HG02970 (cell line): ENCODE measurements at regions not wholly inside any gene's neighbourhood (a gene's known extent, or its start where the extent isn't known, plus 50 kb on each side); places are given as distances from the start of the nearest gene placed in this dataset.

Source experiments
- ATAC-seq: cut with Tn5 transposase; IDR thresholded peaks from one replicate; pipeline ENCODE4 v1.9.1; 2021; ENCODE audit warnings: mild to moderate bottlenecking, moderate library complexity, moderate number of reproducible peaks; ENCODE audit not compliant: unreplicated experiment, low FRiP score

- no peak for ATAC-seq
Observed at GRCh38 chr10:58994226-58995057, 182.0 kb upstream of the PHYHIPL start.

DNA sequence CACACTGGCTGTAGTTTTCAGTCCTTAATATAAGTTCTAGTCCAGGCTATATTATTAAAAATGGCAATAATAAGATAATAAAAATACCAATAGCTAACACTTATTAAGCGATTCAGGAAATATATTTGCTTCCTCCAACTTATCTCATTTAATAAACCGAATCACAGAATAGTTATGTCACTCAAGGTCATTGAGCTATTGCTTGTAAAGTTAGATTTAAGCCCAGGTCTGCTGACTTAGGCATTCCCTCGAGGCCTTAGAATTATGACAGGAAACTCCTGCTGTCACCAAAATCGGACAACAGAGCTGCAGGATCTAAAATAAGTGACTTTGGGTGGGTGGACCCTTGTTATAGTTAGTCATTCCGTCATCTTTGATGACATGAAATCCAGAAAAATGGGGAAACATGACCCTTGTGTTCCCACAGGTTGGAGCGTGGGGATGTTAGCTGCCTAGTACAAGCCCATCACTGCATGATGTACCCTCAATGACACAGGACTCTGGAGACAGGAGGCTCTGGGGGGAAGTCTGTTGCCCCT, 181.3 kb upstream of the PHYHIPL start:
- ATAC-seq: no peak

GRCh38 chr10:58996063-58996462, 180.4 kb upstream of the PHYHIPL start:
- ATAC-seq: no peak

- no peak for ATAC-seq
Observed at GRCh38 chr10:58996866-58997265, 179.6 kb upstream of the PHYHIPL start.

DNA sequence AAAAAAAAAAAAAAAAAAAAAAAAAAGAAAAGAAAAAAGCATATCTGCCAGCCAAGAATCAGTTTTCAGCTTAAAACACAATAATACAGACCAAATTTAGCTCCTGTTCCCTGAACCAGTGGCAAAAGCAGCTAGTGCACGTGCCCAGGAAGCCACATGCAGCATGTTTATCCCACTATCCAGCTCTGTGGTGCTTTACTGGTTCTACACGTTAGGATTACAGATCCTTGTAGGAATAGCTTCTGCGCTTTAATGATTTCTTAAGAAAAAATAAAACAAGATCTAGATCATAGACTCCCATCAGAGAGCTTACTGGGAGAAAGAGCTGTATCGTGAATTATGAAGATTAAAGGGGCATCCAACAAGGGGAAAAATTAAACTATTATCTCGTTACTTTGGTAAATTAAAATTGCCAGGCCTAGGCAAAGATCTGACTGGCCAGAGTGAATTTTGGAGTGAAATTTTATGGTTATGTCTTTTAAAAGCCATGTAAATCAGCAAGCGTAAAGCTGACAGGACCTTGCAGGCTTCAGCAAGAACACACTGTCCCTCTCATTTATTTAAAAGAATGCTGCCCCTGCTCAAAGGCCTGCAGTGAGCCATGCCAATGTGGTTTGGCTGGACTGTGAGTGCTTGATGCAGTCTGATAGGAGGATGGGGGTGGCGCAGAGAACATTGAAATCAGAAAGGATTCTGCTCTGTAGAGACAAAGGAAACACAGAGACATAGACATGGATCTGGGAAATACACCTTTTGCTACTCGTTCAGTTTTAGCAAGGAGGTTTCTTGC, 177.3 kb upstream of the PHYHIPL start:
- no peak for ATAC-seq

- no peak for ATAC-seq
Observed at GRCh38 chr10:59000162-59000825, 176.1 kb upstream of the PHYHIPL start.

GRCh38 chr10:59002011-59002410, 174.4 kb upstream of the PHYHIPL start:
- no peak for ATAC-seq

GRCh38 chr10:59003203-59003602, 173.2 kb upstream of the PHYHIPL start:
- ATAC-seq: no peak

GRCh38 chr10:59004392-59004791, 172.1 kb upstream of the PHYHIPL start:
- ATAC-seq: no peak

GRCh38 chr10:59006511-59007306, 169.7 kb upstream of the PHYHIPL start:
- ATAC-seq: no peak

GRCh38 chr10:59007307-59008025, 169.0 kb upstream of the PHYHIPL start:
- ATAC-seq: no peak

DNA sequence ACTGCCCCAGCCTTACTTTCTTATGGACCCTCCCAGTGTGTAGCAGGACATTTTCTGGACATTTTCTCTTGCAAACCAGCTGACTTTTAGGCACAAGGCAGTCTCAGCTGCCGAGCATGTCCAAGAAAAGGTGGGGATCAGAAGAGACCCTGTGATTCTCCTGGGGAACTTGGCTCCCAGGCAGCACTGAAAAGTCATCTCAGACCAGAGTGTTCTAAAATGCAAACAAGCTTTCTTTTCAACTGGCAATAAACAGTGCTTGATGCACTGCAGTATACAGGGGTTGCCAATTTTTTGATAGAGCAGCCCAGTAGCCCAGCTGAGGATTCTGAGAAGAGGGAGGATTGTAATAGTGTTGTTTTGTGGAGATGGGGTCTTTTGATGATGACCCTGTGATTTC, 168.0 kb upstream of the PHYHIPL start:
- ATAC-seq: no peak

- no peak for ATAC-seq
Observed at GRCh38 chr10:59011972-59012632, 164.3 kb upstream of the PHYHIPL start.

- ATAC-seq: no peak
Observed at GRCh38 chr10:59012839-59013238, 163.6 kb upstream of the PHYHIPL start.

DNA sequence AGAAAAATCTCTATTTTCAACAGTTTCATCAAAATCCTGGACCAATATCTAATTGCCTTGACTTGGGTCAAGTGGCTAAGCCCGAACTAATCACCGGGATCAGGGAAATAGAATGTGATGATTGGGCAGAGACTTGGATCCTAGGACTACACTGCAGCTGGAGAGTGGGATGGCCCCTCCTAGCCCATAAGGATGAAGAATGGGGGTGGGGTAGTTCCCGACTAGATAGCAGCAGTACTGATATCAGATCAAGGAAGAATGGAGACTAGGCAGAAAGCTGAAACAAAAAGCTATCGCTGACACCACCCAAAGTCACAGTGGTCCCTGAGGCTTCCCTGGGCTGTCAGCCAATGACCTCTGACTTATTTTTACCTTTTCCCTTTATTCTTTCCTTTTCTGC, 160.4 kb upstream of the PHYHIPL start:
- no peak for ATAC-seq

DNA sequence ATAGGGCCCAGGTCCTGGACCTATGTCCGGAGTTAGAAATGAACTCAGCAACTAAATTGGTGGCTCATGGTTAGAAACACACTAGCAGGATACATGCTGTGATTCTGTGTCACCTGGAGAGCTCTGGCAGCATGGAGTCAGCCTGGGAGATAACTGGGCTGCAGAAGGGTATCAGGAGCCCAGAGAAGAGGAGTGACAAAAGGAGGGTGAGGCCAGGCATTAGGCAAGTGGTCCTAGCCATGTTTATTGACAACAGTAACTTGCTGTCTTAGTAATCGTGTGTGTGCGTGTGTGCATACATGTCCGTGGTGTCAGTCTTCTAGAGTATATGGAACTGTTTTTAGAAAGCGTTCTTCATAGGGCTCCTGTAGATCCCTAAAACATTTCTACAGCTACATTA, 157.5 kb upstream of the PHYHIPL start:
- no peak for ATAC-seq

DNA sequence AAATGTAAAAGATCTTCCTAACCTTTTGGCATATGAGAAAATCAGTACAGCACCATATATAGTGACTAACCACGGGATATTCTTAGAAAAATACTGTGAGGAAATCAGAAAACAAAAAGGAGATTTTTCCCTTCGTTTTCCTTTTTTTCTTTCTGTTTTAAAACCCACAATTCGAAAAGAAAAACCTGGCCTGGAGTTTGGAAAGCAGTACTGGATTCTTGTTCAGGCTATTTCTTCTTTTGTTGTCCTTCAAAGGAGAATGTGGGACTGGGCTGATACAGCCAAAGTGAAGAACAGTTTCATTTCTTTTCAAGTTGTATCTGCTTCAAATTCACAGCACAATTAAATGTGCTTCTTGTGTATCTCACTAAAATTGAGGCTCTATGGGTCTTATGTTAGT, 156.8 kb upstream of the PHYHIPL start:
- no peak for ATAC-seq

- no peak for ATAC-seq
Observed at GRCh38 chr10:59020502-59020901, 155.9 kb upstream of the PHYHIPL start.
